H1 (cell line): ENCODE measurements at regions not wholly inside any gene's neighbourhood (a gene's known extent, or its start where the extent isn't known, plus 50 kb on each side); places are given as distances from the start of the nearest gene placed in this dataset.
"Not testable (repeated sequence)": the region's sequence is repeated elsewhere in the genome, so short reads cannot be mapped to it uniquely, and the experiment has no call there.

Source experiments
- CTCF ChIA-PET: fragments of 300-600 bp; sonication (Branson Sonifier 250); formaldehyde crosslinking; loops from one replicate; lab custom pipeline; 2021; ENCODE audit not compliant: partially characterized antibody; lab: Charles Lee
- POLR2A ChIA-PET: fragments of 300-600 bp; sonication (Branson Sonifier 250); formaldehyde crosslinking; loops from one replicate; lab custom pipeline; 2021; ENCODE audit warnings: inconsistent platforms; ENCODE audit not compliant: partially characterized antibody; lab: Charles Lee
- DNase-seq, 2 experiments: peaks; one replicate each; pipeline versions ENCODE4 v3.0.0 to v3.0.0-alpha.2; 2010 to 2022; ENCODE audit warnings: low spot score in 2 of 2, low read depth in 1 of 2, mixed read lengths in 1 of 2
- FAIRE-seq: peaks from 2 replicates; lab custom pipeline; 2011; peaks lifted over from hg19 to GRCh38; lab: Jason Lieb, UNC
- H2AFZ ChIP-seq: 2 replicates; pipeline ENCODE4 v1.8.1; 2012; ENCODE audit warnings: low read length, inconsistent platforms
- H2AK5ac ChIP-seq: 2 replicates; pipeline ENCODE4 v1.6.1; 2013; ENCODE audit warnings: low read depth, low read length
- H2BK120ac ChIP-seq: replicated peaks from 2 replicates; pipeline ENCODE3; 2013; ENCODE audit warnings: low read depth, low read length, inconsistent platforms
- H2BK12ac ChIP-seq: 2 replicates; pipeline ENCODE4 v1.6.1; 2013; ENCODE audit warnings: low read depth, low read length
- H2BK15ac ChIP-seq: 2 replicates; pipeline ENCODE4 v1.6.1; 2013; ENCODE audit warnings: low read length
- H2BK20ac ChIP-seq: 2 replicates; pipeline ENCODE4 v1.6.1; 2013; ENCODE audit warnings: low read length
- H2BK5ac ChIP-seq: 2 replicates; pipeline ENCODE4 v1.6.1; 2013; ENCODE audit warnings: low read depth, low read length
- H3K14ac ChIP-seq: 2 replicates; pipeline ENCODE4 v1.6.1; 2013; ENCODE audit warnings: inconsistent platforms; ENCODE audit not compliant: insufficient read length
- H3K18ac ChIP-seq: 2 replicates; pipeline ENCODE4 v1.6.1; 2013; ENCODE audit warnings: low read length; ENCODE audit errors: extremely low read depth
- H3K23ac ChIP-seq: 2 replicates; pipeline ENCODE4 v1.6.1; 2013; ENCODE audit warnings: inconsistent platforms; ENCODE audit not compliant: insufficient read length
- H3K23me2 ChIP-seq: 2 replicates; pipeline ENCODE4 v1.6.1; 2013; ENCODE audit warnings: low read depth, low read length
- H3K27ac ChIP-seq: 2 replicates; pipeline ENCODE4 v1.6.1; 2011; ENCODE audit warnings: low read depth, low read length, inconsistent platforms
- H3K27me3 ChIP-seq, 4 experiments: replicated peaks in 1 of 4; 1 replicate in 1 of 4; 2 replicates in 3 of 4; pipeline versions ENCODE4 v1.6.1 to v1.8.1; 2011 to 2013; ENCODE audit warnings: low read length in 3 of 4, mild to moderate bottlenecking in 3 of 4, inconsistent platforms in 2 of 4, mixed read lengths in 2 of 4, moderate library complexity in 1 of 4; ENCODE audit not compliant: control insufficient read depth in 3 of 4, insufficient read depth in 3 of 4; ENCODE audit errors: extremely low read depth in 1 of 4
- H3K36me3 ChIP-seq, 4 experiments: 2 replicates each; pipeline versions ENCODE4 v1.6.1 to v1.8.1; 2011 to 2013; ENCODE audit warnings: mild to moderate bottlenecking in 4 of 4, low read length in 3 of 4, moderate library complexity in 2 of 4, control low read depth in 1 of 4, inconsistent platforms in 1 of 4; ENCODE audit not compliant: insufficient read depth in 4 of 4, control insufficient read depth in 2 of 4
- H3K4ac ChIP-seq: replicated peaks from 2 replicates; pipeline ENCODE3; 2013; ENCODE audit warnings: low read length, low read depth, mixed read lengths, inconsistent platforms; ENCODE audit not compliant: insufficient read length
- H3K4me1 ChIP-seq, 4 experiments: replicated peaks in 1 of 4; 1 replicate in 1 of 4; 2 replicates in 3 of 4; pipeline versions ENCODE4 v1.6.1 to v1.8.1; 2011 to 2013; ENCODE audit warnings: low read length in 3 of 4, inconsistent platforms in 2 of 4, mixed read lengths in 1 of 4; ENCODE audit not compliant: insufficient read depth in 4 of 4, control insufficient read depth in 3 of 4
- H3K4me2 ChIP-seq, 2 experiments: 2 replicates each; pipeline versions ENCODE4 v1.6.1 to v1.8.1; 2011 to 2013; ENCODE audit warnings: low read depth in 2 of 2, low read length in 2 of 2, control low read depth in 1 of 2, inconsistent platforms in 1 of 2, mild to moderate bottlenecking in 1 of 2; ENCODE audit not compliant: insufficient read depth in 1 of 2
- H3K4me3 ChIP-seq, 4 experiments: fragments of 200-600, 300-600 bp in 1 of 4; sonication (generic), shearing (Covaris generic), sonication (Bioruptor Twin) in 1 of 4; 2 replicates each; pipeline versions ENCODE4 v1.5.1 to v1.8.1; 2011 to 2016; ENCODE audit warnings: low read length in 4 of 4, low read depth in 3 of 4, control low read depth in 2 of 4, inconsistent platforms in 2 of 4, mild to moderate bottlenecking in 2 of 4, mixed read lengths in 1 of 4, moderate library complexity in 1 of 4; ENCODE audit not compliant: insufficient read depth in 2 of 4; ENCODE audit errors: extremely low read depth in 1 of 4
- H3K56ac ChIP-seq: replicated peaks from 2 replicates; pipeline ENCODE3; 2013; ENCODE audit warnings: low read depth, mild to moderate bottlenecking, mixed read lengths, low read length, inconsistent platforms; ENCODE audit not compliant: insufficient read length
- H3K79me1 ChIP-seq: 2 replicates; pipeline ENCODE4 v1.6.1; 2013; ENCODE audit warnings: low read depth, low read length, control low read depth
- H3K79me2 ChIP-seq, 2 experiments: 2 replicates each; pipeline versions ENCODE4 v1.6.1 to v1.8.1; 2012 to 2013; ENCODE audit warnings: low read length in 2 of 2, mild to moderate bottlenecking in 2 of 2, inconsistent platforms in 1 of 2; ENCODE audit not compliant: insufficient read depth in 2 of 2, control insufficient read depth in 1 of 2
- H3K9ac ChIP-seq, 4 experiments: replicated peaks in 1 of 4; 1 replicate in 1 of 4; 2 replicates in 3 of 4; pipeline versions ENCODE4 v1.6.1 to v1.8.1; 2011 to 2013; ENCODE audit warnings: low read depth in 3 of 4, low read length in 3 of 4, control low read depth in 2 of 4, mild to moderate bottlenecking in 2 of 4, moderate library complexity in 2 of 4, inconsistent platforms in 1 of 4; ENCODE audit errors: extremely low read depth in 1 of 4
- H3K9me3 ChIP-seq, 2 experiments: 2 replicates each; pipeline versions ENCODE4 v1.6.1 to v1.8.1; 2012 to 2013; ENCODE audit warnings: mild to moderate bottlenecking in 2 of 2, moderate library complexity in 2 of 2, control low read depth in 1 of 2, inconsistent platforms in 1 of 2, low read depth in 1 of 2, low read length in 1 of 2, mixed read lengths in 1 of 2; ENCODE audit not compliant: insufficient read depth in 2 of 2
- H4K20me1 ChIP-seq, 2 experiments: replicated peaks in 1 of 2; 2 replicates each; pipeline versions ENCODE3 to v1.8.1; 2011 to 2013; ENCODE audit warnings: inconsistent platforms in 2 of 2, low read length in 2 of 2, mild to moderate bottlenecking in 1 of 2; ENCODE audit not compliant: insufficient read depth in 2 of 2, control insufficient read depth in 1 of 2
- H4K5ac ChIP-seq: 2 replicates; pipeline ENCODE4 v1.6.1; 2013; ENCODE audit warnings: low read length, low read depth, mixed read lengths, inconsistent platforms; ENCODE audit not compliant: insufficient read length
- H4K8ac ChIP-seq: 2 replicates; pipeline ENCODE4 v1.8.0; 2013; ENCODE audit warnings: mild to moderate bottlenecking, moderate library complexity, low read length, inconsistent platforms; ENCODE audit not compliant: insufficient read depth; ENCODE audit errors: extremely low read depth
- H4K91ac ChIP-seq: replicated peaks from 2 replicates; pipeline ENCODE3; 2013; ENCODE audit warnings: low read length, mixed read lengths, inconsistent platforms; ENCODE audit not compliant: insufficient read length
- WGBS, 2 experiments: shearing (Covaris generic) in 1 of 2; methylation state at CpG; one replicate each; pipeline versions ENCODE4 v1.1.6 to v1.1.7; 2013 to 2015; ENCODE audit warnings: low lambda C conversion rate in 2 of 2, mixed read lengths in 2 of 2, inconsistent platforms in 1 of 2, low coverage in 1 of 2, missing lambda C conversion rate in 1 of 2; ENCODE audit not compliant: insufficient replicate concordance in 2 of 2, insufficient coverage in 1 of 2, insufficient read length in 1 of 2; ENCODE audit errors: extremely low coverage in 1 of 2, missing lambda C conversion rate in 1 of 2; 5-methylcytosine and 5-hydroxymethylcytosine counted together

- H4K8ac ChIP-seq, H2BK120ac ChIP-seq, H3K23ac ChIP-seq, H2BK12ac ChIP-seq, H3K27ac ChIP-seq, H2BK15ac ChIP-seq, FAIRE-seq, H4K20me1 ChIP-seq, H3K56ac ChIP-seq, H3K4me3 ChIP-seq, H2BK20ac ChIP-seq, POLR2A ChIA-PET, H2AFZ ChIP-seq, H3K4me1 ChIP-seq, H3K79me2 ChIP-seq, H3K9ac ChIP-seq, DNase-seq, H4K5ac ChIP-seq, CTCF ChIA-PET, H3K79me1 ChIP-seq, H3K27me3 ChIP-seq, H3K9me3 ChIP-seq, H2BK5ac ChIP-seq, H4K91ac ChIP-seq, H3K4ac ChIP-seq, H3K36me3 ChIP-seq, H3K4me2 ChIP-seq, H3K14ac ChIP-seq, H3K18ac ChIP-seq, H2AK5ac ChIP-seq, H3K23me2 ChIP-seq: not testable (repeated sequence)
- 92% methylated on average over 1 of the region's 1 CpG; no CpG with 5 or more reads in 1 of the 2 experiments for WGBS, 2 experiments
Observed at GRCh38 chr6:84821314-84821713, 56.9 kb upstream of the TBX18 start.
